ENCODE measurements at regions not wholly inside any gene's neighbourhood (a gene's known extent, or its start where the extent isn't known, plus 50 kb on each side); places are given as distances from the start of the nearest gene placed in this dataset.

- Histone ChIP-seq H4K20me1 (ENCODE audit: insufficient read depth) (no peaks in the 10 kb centered on the region), H3K27me3 (ENCODE audit: insufficient read depth, low read length) (no peaks in the 10 kb centered on the region; the same call in 1 of the 2 replicates), H3K9ac (ENCODE audit: low read length) (no peak overlapping the region), H3K4me1 (ENCODE audit: control insufficient read depth in 1 of 2, insufficient read depth in 2 of 2, low read length in 2 of 2) (peaks cover 14 to 35% of the 10 kb centered on the region in 2 experiments), H3K36me3 (ENCODE audit: control insufficient read depth in 1 of 2, insufficient read depth in 2 of 2, low read length in 2 of 2) (no peaks in the 10 kb centered on the region), H3K4me2 (ENCODE audit: low read length) (no peak overlapping the region), H3K79me2 (ENCODE audit: insufficient read depth, low read length) (no peaks in the 10 kb centered on the region), H2AFZ (ENCODE audit: low read depth, low read length, poor library complexity, severe bottlenecking) (no peak overlapping the region), H3K9me3 (ENCODE audit: control insufficient read depth in 1 of 2, insufficient read depth in 1 of 2, low read depth in 1 of 2, low read length in 2 of 2) (no peaks in the 10 kb centered on the region), H3K4me3 (replicated peaks in 1 of 2; ENCODE audit: low read depth in 1 of 2, low read length in 2 of 2) (no peak overlapping the region), H3K9me2 (ENCODE audit: insufficient read depth) (no peaks in the 10 kb centered on the region), H3K27ac (ENCODE audit: low read depth, low read length) (no peak overlapping the region)
- intact Hi-C loops (cut with micrococcal nuclease), result no loop called here
- CTCF ChIA-PET, result no interaction called here
- no peak for ATAC-seq
- BruUV-seq (replicated peaks), result no TSS peak
- DNase-seq (ENCODE audit: low read depth, low spot score), result no peak
- TF ChIP-seq EZH2 (IDR thresholded peaks at IDR 0.05) (no peak), YY1 (IDR thresholded peaks at IDR 0.05; ENCODE audit: extremely low read depth, insufficient replicate concordance, low read depth, low read length) (no peak), ZNF274 (IDR thresholded peaks at IDR 0.05; ENCODE audit: low read depth, low read length) (no peak), CBX3 (IDR thresholded peaks at IDR 0.05; ENCODE audit: low read depth) (no peak), REST (IDR thresholded peaks at IDR 0.05; ENCODE audit: low read depth) (no peak), POLR2A (IDR thresholded peaks at IDR 0.05; ENCODE audit: borderline replicate concordance, extremely low read depth, insufficient read depth, insufficient read length) (no peak), EZH2phosphoT487 (IDR thresholded peaks at IDR 0.05; ENCODE audit: borderline replicate concordance) (no peak), POLR2AphosphoS5 (IDR thresholded peaks at IDR 0.05; ENCODE audit: low read depth, low read length) (no peak), SRF (IDR thresholded peaks at IDR 0.05; ENCODE audit: low read depth) (no peak), CTCF (IDR thresholded peaks at IDR 0.05 in 2 of 3, conservative IDR thresholded peaks at IDR 0.05 in 1 of 3; ENCODE audit: borderline replicate concordance in 1 of 3, insufficient read depth in 1 of 3, low read depth in 2 of 3, low read length in 2 of 3) (no peak), ATF3 (IDR thresholded peaks at IDR 0.05) (no peak), CEBPB (IDR thresholded peaks at IDR 0.05; ENCODE audit: low read depth) (no peak), FOSL1 (IDR thresholded peaks at IDR 0.05; ENCODE audit: low read depth) (no peak), MAX (IDR thresholded peaks at IDR 0.05) (no peak), RAD21 (IDR thresholded peaks at IDR 0.05; ENCODE audit: low read depth) (no peak), SIN3A (IDR thresholded peaks at IDR 0.05; ENCODE audit: low read depth) (no peak), JUND (IDR thresholded peaks at IDR 0.05) (no peak)
- POLR2A ChIA-PET, result no interaction called here
- RAD21 ChIA-PET (ENCODE audit: low non-redundant PET in 1 of 2, low total read pairs in 2 of 2, uncharacterized antibody in 2 of 2, unreplicated experiment in 2 of 2), result no interaction called here
These were observed 97.8 kb downstream of the DACT1 start for GRCh38 chr14:58735596-58735995.
